Kidney (tissue), 13 donors: ENCODE measurements at regions not wholly inside any gene's neighbourhood (a gene's known extent, or its start where the extent isn't known, plus 50 kb on each side); places are given as distances from the start of the nearest gene placed in this dataset.

Experiments used
- DNase-seq, 5 donors: peaks; one replicate each; pipeline ENCODE4 v3.0.0-alpha.2; 2013 to 2020
- FAIRE-seq: peaks from 2 replicates; lab custom pipeline; 2012; peaks lifted over from hg19 to GRCh38; lab: Jason Lieb, UNC
- H3K27ac ChIP-seq, 2 donors: one replicate each; pipeline ENCODE4 v1.7.0; 2013; ENCODE audit warnings: low read depth in 2 of 2, low read length in 2 of 2, inconsistent platforms in 1 of 2
- H3K27me3 ChIP-seq: one replicate; pipeline ENCODE4 v1.7.1; 2013; ENCODE audit warnings: low read length, inconsistent platforms; ENCODE audit not compliant: control insufficient read depth, insufficient read depth
- H3K36me3 ChIP-seq, 3 donors: one replicate each; pipeline versions ENCODE4 v1.7.0 to v1.7.1; 2013; ENCODE audit warnings: low read length in 3 of 3, control low read depth in 1 of 3, inconsistent platforms in 1 of 3; ENCODE audit not compliant: insufficient read depth in 3 of 3, control insufficient read depth in 2 of 3
- H3K4me1 ChIP-seq, 3 donors: one replicate each; pipeline versions ENCODE4 v1.7.0 to v1.7.1; 2013; ENCODE audit warnings: low read length in 3 of 3, inconsistent platforms in 1 of 3, low read depth in 1 of 3; ENCODE audit not compliant: control insufficient read depth in 2 of 3, insufficient read depth in 2 of 3
- H3K4me3 ChIP-seq, 3 donors: one replicate each; pipeline versions ENCODE4 v1.7.0 to v1.8.1; 2013; ENCODE audit warnings: low read length in 3 of 3, control low read depth in 1 of 3, inconsistent platforms in 1 of 3
- H3K9ac ChIP-seq, 3 donors: one replicate each; pipeline versions ENCODE4 v1.7.0 to v1.7.1; 2013; ENCODE audit warnings: low read length in 3 of 3, control low read depth in 1 of 3, inconsistent platforms in 1 of 3
- H3K9me3 ChIP-seq, 3 donors: one replicate each; pipeline versions ENCODE4 v1.7.0 to v1.7.1; 2013; ENCODE audit warnings: low read length in 3 of 3, control low read depth in 1 of 3, inconsistent platforms in 1 of 3; ENCODE audit not compliant: control insufficient read depth in 2 of 3, insufficient read depth in 1 of 3
- intact Hi-C: fragments of 100-400 bp; cut with DNase I; formaldehyde crosslinking; loops from one replicate; pipeline ENCODE4 v1.11.1; 2022
- TF ChIP-seq, protein P1 (sequence below): IDR thresholded peaks from 3 replicates; pipeline ENCODE4 v1.5.1; 2012; ENCODE audit warnings: mild to moderate bottlenecking, moderate library complexity, borderline replicate concordance; ENCODE audit not compliant: insufficient read depth; ENCODE audit errors: extremely low read depth
- donor health status: control.
- donor health status: control.
- donor health status: control.
- donor health status: control.
- donor health status: control.
- donor health status: DM: yes; HTN: yes; CAD: no.
- donor health status: Normal renal cell carcinoma (clear cell type).

DNA sequence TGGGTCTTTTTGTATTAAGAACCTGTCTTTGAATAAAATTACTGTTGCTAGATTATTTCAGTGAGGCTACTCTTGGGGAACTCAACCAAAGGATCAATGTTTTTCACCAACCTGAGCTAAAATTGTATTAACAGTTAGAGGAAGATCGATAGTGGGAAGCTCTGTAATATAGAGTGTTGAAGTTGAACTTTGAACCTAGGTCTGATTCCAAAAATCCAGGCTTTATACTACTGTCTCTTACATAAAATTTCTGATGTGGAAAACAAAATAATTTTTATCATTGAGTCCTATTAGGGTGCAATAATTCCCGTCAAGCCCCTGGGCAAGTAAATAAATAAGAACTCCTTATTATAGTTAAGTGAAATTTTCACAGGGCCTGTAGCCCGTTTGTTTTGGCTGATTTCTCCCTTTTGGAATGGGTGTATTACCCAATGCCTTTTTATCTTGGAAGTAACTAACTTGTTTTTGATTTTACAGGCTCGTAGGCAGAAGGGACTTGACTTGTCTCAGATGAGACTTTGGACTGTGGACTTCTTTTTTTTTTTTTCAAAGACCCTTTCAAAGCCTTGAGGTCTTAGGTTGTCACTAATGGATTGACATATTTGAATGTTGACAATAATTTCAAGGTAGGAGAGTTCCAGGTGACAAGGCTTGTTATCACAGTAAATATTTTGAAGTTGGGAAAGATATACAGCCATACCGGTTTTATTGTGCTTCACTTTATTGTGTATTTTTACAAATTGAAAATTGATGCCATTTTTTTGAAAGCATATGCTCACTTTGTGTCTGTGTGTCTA is 276.1 kb downstream of the NFKBIZ start:
- Histone ChIP-seq H3K4me1 (no peaks in the 10 kb centered on the region), H3K9me3 (peaks cover 0 to 3% (median 2%) of the 10 kb centered on the region in 3 donors), H3K9ac (no peak overlapping the region), H3K27ac (no peak overlapping the region), H3K27me3 (no peaks in the 10 kb centered on the region), H3K36me3 (no peaks in the 10 kb centered on the region), H3K4me3 (no peak overlapping the region)
- DNase-seq: no peak
- TF ChIP-seq, protein P1, sequence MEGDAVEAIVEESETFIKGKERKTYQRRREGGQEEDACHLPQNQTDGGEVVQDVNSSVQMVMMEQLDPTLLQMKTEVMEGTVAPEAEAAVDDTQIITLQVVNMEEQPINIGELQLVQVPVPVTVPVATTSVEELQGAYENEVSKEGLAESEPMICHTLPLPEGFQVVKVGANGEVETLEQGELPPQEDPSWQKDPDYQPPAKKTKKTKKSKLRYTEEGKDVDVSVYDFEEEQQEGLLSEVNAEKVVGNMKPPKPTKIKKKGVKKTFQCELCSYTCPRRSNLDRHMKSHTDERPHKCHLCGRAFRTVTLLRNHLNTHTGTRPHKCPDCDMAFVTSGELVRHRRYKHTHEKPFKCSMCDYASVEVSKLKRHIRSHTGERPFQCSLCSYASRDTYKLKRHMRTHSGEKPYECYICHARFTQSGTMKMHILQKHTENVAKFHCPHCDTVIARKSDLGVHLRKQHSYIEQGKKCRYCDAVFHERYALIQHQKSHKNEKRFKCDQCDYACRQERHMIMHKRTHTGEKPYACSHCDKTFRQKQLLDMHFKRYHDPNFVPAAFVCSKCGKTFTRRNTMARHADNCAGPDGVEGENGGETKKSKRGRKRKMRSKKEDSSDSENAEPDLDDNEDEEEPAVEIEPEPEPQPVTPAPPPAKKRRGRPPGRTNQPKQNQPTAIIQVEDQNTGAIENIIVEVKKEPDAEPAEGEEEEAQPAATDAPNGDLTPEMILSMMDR: no peak
- no peak for FAIRE-seq
- intact Hi-C loops: no loop called here

DNA sequence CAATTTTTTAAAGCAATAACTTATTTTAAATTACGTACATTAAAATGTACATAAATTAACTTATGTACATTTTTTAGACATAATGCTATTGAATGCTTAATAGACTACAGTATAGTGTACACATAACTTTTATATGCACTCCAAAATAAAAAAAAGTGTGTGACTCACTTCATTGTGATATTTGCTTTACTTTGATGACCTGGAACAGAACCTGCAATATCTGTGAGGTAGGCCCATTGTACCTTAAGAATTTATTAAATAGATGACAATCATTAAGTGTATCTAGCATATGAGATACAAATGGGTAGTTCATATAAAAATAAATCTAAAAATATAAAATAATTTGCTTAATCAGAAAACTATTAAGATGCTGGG is 276.7 kb downstream of the NFKBIZ start:
- no peaks in the 10 kb centered on the region for H3K27me3 ChIP-seq
- no peak overlapping the region for H3K9ac ChIP-seq
- no peak overlapping the region for H3K4me3 ChIP-seq
- H3K9me3 ChIP-seq: peaks cover 0 to 3% (median 2%) of the 10 kb centered on the region in 3 donors
- H3K27ac ChIP-seq: no peak overlapping the region
- intact Hi-C loops: no loop called here
- no peak for FAIRE-seq
- H3K36me3 ChIP-seq: no peaks in the 10 kb centered on the region
- TF ChIP-seq, protein P1: no peak
- DNase-seq: no peak
- no peaks in the 10 kb centered on the region for H3K4me1 ChIP-seq

DNA sequence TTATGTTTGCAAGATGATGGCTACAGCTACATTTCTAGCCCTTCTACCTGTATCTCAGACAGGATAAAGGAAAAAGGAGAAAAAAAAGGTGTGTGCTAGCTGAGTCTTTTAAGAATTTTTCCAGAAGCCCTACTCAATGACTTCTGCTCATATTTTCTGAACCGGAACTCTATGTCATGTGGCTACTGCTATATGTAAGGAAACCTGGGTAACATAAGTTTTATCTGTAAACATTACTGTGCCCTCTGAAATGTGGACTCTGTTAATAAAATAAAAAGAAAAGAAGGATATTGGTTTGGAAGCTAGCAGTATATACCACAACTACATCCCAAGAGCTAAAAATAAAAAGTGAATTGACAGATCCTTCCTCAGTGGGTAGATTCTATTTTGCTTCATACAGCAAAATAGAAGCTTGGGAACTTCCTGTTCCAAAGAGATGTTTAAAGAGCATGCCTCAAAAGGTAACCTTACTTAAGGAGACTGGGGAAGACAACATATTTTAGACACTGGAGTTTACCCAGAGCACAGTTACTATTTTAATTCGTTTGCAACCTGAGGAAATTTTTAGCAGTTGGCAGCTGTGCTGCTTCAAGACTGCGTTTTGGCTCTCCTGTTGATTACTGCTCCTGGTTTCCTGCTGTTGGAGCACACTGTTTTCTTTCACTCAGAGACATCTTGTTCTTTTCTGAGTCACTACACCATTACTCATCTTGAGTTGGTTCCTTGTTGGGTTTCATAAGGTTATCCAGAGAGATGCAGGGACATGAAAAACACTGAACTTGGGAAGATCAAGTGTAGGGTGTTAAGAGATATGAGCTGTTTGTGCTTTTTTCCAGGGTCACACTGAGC is 280.7 kb downstream of the NFKBIZ start:
- Histone ChIP-seq H3K27ac (no peak overlapping the region), H3K9ac (no peak overlapping the region)

More for the DNA sequence above, 280.7 kb downstream of the NFKBIZ start:
- DNase-seq: peak in 1 of 5 donors; percentile 19
- Histone ChIP-seq H3K27me3 (no peaks in the 10 kb centered on the region), H3K4me1 (no peaks in the 10 kb centered on the region), H3K36me3 (no peaks in the 10 kb centered on the region), H3K9me3 (no peaks in the 10 kb centered on the region), H3K4me3 (no peak overlapping the region)
- TF ChIP-seq, protein P1: no peak
- intact Hi-C loops: no loop called here
- no peak for FAIRE-seq
